Activated B cell treated with CpG ODN at 0.5 μM for 24 hours (primary cell): ENCODE measurements at regions not wholly inside any gene's neighbourhood (a gene's known extent, or its start where the extent isn't known, plus 50 kb on each side); places are given as distances from the start of the nearest gene placed in this dataset.

Source experiments
- ATAC-seq: fragments of 200-7000 bp; cut with Tn5 transposase; one replicate; pipeline ENCODE4 v1.10.0; 2021; ENCODE audit warnings: low read depth, mild to moderate bottlenecking, moderate library complexity
- CTCF ChIA-PET: fragments of 350-600 bp; sonication (Branson Sonifier 250); formaldehyde crosslinking; loops from one replicate; lab custom pipeline; 2021; ENCODE audit warnings: antibody characterized with exemption; lab: Charles Lee
- POLR2A ChIA-PET: fragments of 350-600 bp; sonication (Branson Sonifier 250); formaldehyde crosslinking; loops from one replicate; lab custom pipeline; 2021; ENCODE audit warnings: antibody characterized with exemption; lab: Charles Lee
- DNase-seq: peaks from one replicate; pipeline ENCODE4 v3.0.0; 2022
- H3K27ac Mint-ChIP-seq: one replicate; pipeline ENCODE4 v1.8.0; 2020; ENCODE audit warnings: mixed read lengths
- H3K27me3 Mint-ChIP-seq: one replicate; pipeline ENCODE4 v1.8.0; 2021; ENCODE audit warnings: mixed read lengths
- H3K36me3 Mint-ChIP-seq: one replicate; pipeline ENCODE4 v1.8.0; 2021; ENCODE audit warnings: low read depth, mixed read lengths
- H3K4me1 Mint-ChIP-seq: one replicate; pipeline ENCODE4 v1.8.0; 2021; ENCODE audit warnings: mixed read lengths
- H3K4me3 Mint-ChIP-seq: one replicate; pipeline ENCODE4 v1.8.0; 2020; ENCODE audit warnings: mild to moderate bottlenecking, mixed read lengths
- H3K9me3 Mint-ChIP-seq: one replicate; pipeline ENCODE4 v1.8.0; 2020; ENCODE audit warnings: mixed read lengths
- CTCF ChIP-seq: fragments of 200-600 bp; IDR thresholded peaks from one replicate; pipeline ENCODE4 v1.8.0; 2022; ENCODE audit warnings: antibody characterized with exemption, mild to moderate bottlenecking
- intact Hi-C: fragments of 100-400 bp; cut with micrococcal nuclease; formaldehyde crosslinking; loops from one replicate; pipeline ENCODE4 v1.15.1; 2024

DNA sequence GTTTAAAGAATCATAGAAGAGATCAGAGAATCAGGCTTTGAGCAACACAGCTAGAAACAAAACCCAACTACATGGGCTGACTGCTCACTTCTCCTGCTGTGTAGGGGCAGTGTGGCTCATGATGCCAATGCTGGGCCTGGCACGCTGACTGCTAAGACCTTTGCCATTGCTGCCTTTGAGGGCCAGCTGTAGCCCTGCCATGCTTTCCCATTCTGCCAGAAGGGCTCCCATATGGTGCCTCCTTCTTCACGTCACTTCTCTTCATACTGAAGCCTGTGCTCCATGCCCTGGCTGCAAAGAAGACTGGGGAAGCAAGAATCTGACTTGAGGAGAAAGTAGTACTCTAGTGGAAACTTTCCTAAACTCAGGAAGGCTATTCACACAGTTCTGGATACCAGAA lies 232.9 kb downstream of the UTP18 start:
- H3K27me3 Mint-ChIP-seq: peaks cover 2% of the 10 kb centered on the region
- DNase-seq: no peak
- no peaks in the 10 kb centered on the region for H3K36me3 Mint-ChIP-seq
- ChIA-PET CTCF (no interaction called here), POLR2A (no interaction called here)
- ATAC-seq: no peak
- TF ChIP-seq CTCF: no peak
- no peak overlapping the region for H3K4me3 Mint-ChIP-seq
- H3K27ac Mint-ChIP-seq: no peak overlapping the region
- no peaks in the 10 kb centered on the region for H3K9me3 Mint-ChIP-seq
- no peaks in the 10 kb centered on the region for H3K4me1 Mint-ChIP-seq
- intact Hi-C loops: no loop called here

DNA sequence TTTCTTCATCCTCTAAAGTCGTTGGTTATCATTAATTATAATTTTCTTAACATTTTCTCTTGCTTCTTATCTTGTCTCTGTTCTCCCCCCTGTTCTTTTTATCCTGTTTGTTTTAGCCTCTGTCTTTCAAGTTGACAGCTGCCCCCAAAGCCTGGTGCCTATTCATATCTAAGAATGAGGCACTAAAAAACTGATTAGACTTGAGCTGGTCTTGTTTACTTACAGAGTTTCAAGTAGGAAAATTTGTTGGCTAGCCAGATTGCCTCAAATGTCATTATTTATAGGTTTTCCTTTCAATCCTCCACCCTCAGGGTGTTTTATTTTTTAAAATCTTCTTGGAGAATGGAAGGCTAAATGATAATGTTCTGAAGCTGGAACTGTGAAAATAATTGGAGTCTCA lies 236.0 kb downstream of the UTP18 start:
- H3K4me1 Mint-ChIP-seq: no peaks in the 10 kb centered on the region
- ChIA-PET CTCF (no interaction called here), POLR2A (no interaction called here)
- no peak for DNase-seq
- H3K27me3 Mint-ChIP-seq: peaks cover 11% of the 10 kb centered on the region
- no peaks in the 10 kb centered on the region for H3K9me3 Mint-ChIP-seq
- H3K27ac Mint-ChIP-seq: no peak overlapping the region
- no peaks in the 10 kb centered on the region for H3K36me3 Mint-ChIP-seq
- no peak for TF ChIP-seq CTCF
- ATAC-seq: no peak
- intact Hi-C loops: no loop called here
- H3K4me3 Mint-ChIP-seq: no peak overlapping the region

DNA sequence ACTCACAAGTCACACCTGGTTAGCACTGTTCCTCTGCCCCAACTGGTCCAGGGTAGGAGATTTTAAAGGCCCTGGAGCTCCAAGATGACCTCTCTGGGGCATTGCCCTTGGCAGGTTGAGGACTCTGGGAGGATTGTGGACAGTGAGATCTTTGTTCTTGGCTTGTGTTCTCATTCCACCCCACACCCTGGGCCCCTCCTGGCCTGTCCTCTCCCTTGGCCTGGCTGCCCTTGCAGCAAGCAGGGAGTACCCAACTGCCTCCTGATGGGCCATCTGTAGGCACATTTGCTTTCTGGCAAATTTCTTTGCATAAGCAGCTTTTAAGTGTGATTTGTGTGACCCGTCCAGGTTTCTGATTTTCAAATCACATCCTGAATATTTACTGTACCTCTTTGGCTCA lies 239.6 kb downstream of the UTP18 start:
- Mint-ChIP-seq H3K36me3 (no peaks in the 10 kb centered on the region), H3K27ac (no peak overlapping the region), H3K9me3 (no peaks in the 10 kb centered on the region), H3K27me3 (peaks cover 20% of the 10 kb centered on the region), H3K4me1 (no peaks in the 10 kb centered on the region), H3K4me3 (no peak overlapping the region)
- POLR2A ChIA-PET: no interaction called here
- no peak for TF ChIP-seq CTCF
- ATAC-seq (no peak), DNase-seq (no peak)
- CTCF ChIA-PET: no interaction called here
- intact Hi-C loops: no loop called here

- Mint-ChIP-seq H3K9me3 (no peaks in the 10 kb centered on the region), H3K4me3 (no peak overlapping the region), H3K27ac (no peak overlapping the region), H3K36me3 (no peaks in the 10 kb centered on the region), H3K4me1 (no peaks in the 10 kb centered on the region), H3K27me3 (peaks cover 21% of the 10 kb centered on the region)
- POLR2A ChIA-PET: no interaction called here
- no peak for TF ChIP-seq CTCF
- DNase-seq (no peak), ATAC-seq (no peak)
- CTCF ChIA-PET: no interaction called here
- intact Hi-C loops: no loop called here
Measured at GRCh38 chr17:51500454-51500853, 240.1 kb downstream of the UTP18 start.

DNA sequence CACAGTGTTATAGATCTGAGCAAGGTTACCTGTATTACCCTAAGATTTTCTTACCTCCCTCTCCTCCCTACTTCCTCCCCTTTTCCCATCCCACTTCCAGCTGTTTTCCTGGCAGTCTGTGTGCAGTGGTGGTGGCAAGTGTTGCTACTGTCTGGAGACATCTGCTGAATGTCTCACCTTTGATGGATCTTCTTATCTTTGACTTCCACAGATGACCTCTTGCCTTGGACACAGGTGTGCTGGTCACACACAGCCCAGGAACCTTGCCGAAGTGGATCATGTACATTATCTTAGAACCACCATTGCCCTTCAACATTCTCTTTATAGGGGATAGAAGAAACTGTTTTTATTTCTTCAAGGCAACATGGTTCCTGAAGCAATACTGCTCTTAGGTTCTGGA lies 245.1 kb downstream of the UTP18 start:
- CTCF ChIA-PET: no interaction called here

More for the DNA sequence above, 245.1 kb downstream of the UTP18 start:
- H3K36me3 Mint-ChIP-seq: no peaks in the 10 kb centered on the region
- no peaks in the 10 kb centered on the region for H3K9me3 Mint-ChIP-seq
- no peak overlapping the region for H3K4me3 Mint-ChIP-seq
- no peak for TF ChIP-seq CTCF
- ATAC-seq (no peak), DNase-seq (no peak)
- intact Hi-C loops: no loop called here
- no peaks in the 10 kb centered on the region for H3K4me1 Mint-ChIP-seq
- H3K27me3 Mint-ChIP-seq: peaks cover 31% of the 10 kb centered on the region
- no peak overlapping the region for H3K27ac Mint-ChIP-seq
- POLR2A ChIA-PET: no interaction called here
